CD4-positive, alpha-beta T cell treated with Interleukin-1 beta for 1 hour (primary cell): ENCODE measurements at regions not wholly inside any gene's neighbourhood (a gene's known extent, or its start where the extent isn't known, plus 50 kb on each side); places are given as distances from the start of the nearest gene placed in this dataset.
"Not testable (repeated sequence)": the region's sequence is repeated elsewhere in the genome, so short reads cannot be mapped to it uniquely, and the experiment has no call there.

Experiments used
- DNase-seq, 2 donors: peaks; one replicate each; pipeline ENCODE4 v3.0.0-alpha.2; 2020 to 2022

DNA sequence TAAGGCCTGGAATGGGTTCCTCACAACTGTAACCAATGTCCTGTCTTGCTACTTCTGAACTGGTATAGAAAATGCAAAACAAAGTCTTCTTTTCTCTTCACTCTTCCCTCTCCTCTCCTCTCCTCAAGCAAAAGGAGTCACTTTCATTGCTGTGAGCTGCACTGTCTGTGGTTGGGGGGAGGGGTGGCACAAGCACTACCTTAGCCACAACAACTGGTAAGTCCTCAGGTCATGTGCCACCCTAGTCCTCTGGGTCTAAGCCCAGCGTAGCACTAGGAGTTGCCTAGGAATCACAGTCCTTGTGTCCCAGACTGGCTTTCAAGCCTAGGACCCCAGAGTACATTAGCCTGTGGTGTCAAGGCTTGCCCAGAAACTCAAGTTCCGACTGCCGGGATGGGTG lies 859.3 kb upstream of the AMOT start:
- no peak for DNase-seq

DNA sequence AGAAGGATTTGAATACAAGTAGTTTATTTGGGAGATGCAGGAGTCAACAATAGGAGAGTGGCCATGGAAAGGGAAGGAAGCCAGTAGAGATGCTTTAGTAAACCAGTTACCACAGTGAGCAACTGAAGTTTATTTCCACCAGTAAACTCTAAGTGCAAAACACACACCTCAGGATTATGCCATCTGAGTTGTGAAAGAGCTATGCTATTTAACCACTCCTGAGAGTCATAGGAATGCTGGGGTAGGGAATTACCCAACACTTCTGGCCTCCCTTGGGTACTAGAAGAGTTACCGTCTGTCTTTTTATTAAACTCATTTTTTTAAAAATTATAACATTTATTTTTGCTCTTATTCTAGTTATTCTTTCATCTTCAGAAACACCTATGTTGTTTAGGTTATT lies 834.6 kb upstream of the AMOT start:
- no peak for DNase-seq

DNA sequence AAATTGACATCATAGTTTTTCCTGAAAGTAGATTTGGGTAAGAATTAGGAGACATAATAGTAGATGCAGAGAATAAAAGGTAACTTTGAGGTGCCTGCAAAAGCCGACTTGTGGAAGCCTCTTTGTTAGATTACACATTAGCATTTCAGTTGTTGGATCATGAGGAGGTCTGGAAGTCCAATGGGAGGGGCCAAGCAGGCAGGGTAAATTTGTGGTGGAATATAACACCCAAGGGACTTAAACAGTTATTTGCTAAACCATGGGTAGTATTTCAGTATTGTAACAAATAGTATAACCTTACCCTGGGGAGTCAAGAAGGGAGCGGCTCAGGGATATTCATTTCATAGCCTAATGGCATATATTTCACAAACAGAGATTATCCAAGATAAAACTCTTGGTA lies 810.7 kb upstream of the AMOT start:
- no peak for DNase-seq

DNA sequence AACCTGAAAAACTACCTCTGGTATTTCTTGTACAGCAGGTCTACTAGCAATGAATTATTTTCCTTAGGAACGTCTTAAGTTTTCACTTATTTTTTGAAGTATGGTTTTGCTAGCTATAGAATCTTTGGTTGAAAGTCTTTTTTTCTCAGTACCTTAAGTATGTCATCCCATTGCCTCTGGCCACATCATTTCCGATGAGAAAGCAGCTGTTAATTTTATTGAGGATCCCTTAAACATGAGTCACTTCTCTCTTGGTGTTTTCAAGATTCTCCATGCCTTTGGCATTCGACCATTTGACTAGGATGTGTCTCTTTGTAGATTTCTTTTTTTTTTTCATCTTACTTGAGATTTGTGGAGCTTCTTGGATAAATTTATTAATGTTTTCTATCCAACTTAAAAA lies 803.8 kb upstream of the AMOT start:
- DNase-seq = no peak

DNA sequence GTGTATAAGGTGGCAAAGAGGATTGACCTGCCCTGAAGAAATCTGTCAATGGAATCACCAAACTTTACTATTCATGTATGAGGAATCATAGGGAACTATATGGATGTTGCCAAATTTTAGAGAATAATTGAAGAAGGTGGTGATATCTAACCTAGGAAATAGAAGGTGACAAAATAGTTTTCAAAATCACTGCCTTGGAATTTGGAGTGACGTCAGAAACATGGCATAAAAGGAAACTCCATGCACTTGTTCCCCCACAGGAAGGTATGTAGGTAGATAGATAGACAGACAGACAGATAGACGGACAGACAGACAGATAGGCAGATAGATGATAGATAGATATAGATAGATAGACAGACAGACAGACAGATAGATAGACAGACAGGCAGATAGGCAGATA lies 793.9 kb upstream of the AMOT start:
- no peak for DNase-seq

DNA sequence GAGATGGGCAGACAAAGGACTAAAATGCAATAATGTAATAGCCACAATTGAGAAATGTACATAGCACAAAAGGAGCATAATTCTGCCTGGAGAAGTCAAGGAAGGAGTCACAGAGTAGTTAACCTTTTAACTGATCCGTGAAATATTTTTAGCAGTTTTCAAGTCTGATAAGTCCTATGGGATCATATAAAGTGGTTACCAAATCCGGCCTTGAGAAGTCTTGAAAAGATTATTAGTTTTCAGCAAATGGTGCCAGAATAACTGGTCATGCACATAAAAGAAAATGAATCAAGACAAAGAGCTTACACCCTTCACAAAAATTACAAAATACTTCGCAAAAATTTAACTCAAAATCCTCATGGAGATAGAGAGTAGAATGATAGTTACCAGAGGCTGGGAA lies 788.7 kb upstream of the AMOT start:
- no peak for DNase-seq

DNA sequence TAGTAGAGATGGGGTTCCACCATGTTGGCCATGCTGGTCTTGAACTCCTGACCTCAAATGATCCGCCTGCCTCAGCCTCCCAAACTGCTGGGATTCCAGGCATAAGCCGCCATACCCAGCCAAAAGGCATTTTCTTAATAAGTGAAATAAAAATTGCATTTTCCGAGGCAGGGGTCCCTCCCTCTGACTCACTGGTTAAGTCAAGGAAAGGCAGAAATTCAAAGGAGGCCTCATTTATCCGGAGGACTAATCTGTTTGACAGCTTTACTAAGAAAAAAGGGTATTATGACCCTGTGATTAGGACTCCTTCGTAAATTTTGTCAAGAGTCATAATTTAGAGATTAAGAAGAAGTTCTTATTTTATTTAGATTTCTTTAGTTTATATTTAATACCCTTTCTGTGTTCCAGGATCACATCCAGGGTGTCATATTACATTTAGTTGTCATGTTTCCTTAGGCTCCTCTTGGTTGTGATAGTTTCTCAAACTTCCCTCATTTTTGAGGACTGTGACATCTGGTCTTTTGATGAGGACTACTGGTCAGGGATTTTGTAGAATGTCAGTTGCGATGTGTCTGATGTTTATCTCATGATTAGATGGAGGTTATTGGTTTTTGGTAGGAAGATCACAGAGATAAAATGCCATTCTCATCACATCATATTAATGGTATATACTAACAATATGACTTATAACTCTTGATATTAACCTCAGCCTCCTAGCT lies 753.7 kb upstream of the AMOT start:
- DNase-seq = no peak

DNA sequence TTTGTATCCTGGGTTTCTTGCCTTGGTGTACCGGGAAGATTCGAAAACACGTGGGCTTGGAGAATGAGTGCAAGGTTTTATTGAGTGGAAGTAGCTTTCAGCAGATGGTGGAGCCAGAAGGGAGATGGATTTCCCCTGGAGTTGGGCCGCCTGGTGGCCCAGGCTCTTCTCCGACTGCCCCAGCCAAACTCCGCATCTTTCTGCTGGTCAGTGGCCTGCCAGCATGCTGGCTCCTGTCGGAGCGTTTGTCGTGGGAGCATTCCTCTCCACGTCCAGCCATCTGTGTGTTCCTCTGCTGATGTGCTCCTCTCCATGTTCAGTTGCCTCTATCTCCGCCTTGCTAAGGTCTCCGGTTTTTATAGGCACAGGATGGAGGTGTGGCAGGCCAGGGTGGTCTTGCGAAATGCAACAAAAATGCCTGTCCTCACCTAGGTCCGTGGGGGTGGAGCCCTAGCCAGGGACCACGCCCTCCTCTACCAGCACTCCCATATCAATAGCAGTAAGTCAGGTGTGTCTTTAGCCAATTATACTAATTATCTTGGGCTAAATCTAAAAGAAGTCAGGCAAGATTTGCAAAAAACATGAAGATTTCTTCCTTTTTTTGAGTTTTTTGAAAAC lies 745.8 kb upstream of the AMOT start:
- DNase-seq = no peak

DNA sequence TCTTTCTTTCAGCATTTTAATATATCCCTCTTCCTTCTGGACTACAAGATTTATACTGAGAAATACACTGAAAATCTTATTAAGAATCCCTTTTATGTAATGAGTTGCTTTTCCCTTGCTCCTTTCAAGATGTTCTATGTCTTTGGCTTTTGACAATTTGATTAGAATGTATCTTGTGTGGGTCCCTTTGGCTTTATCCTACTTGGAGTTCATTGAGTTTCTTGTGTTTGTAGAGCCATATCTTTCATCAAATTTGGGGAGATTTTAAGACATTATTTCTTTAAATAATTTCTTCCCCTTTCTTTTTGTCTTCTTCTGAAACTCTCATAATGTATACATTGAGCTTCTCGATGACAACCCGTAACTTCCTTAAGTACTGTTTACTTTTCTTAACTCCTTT lies 739.9 kb upstream of the AMOT start:
- DNase-seq = no peak

DNA sequence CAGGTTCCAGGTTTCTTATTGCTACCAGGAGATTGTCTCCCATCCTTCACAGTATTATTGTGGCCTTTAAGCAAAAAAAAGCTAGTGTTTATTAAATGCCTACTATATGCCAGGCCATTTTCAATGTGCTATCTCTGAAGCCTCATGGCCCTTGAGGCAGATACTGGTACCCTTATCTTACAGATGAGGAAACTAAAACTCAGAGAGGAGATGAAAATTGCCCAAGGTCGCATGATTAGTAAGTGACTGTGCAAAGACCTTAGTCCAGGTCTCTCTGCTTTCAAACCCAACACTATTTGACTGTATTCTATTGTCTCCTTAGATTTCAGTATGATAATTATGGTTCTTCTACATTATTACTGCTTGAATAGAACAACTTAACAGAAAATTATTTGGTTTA lies 717.9 kb upstream of the AMOT start:
- DNase-seq = no peak

DNA sequence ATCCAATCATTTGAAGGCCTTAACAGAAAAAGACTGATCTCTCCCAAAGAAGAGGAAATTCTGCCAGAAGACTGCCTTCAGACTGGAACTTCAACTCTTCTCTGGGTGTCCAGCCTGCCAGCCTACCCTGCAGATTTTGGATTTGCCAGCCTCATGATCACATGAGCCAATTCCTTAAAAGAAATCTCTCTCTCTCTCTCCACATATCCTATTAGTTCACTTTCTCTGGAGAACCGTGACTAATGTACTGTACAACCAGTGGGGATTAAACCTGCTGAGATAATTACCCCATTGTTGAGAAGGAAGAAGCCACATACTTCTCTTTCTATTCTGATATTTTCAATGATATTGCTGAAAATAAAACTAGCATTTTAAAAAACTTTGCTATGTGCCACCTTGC lies 711.3 kb upstream of the AMOT start:
- DNase-seq = no peak

DNA sequence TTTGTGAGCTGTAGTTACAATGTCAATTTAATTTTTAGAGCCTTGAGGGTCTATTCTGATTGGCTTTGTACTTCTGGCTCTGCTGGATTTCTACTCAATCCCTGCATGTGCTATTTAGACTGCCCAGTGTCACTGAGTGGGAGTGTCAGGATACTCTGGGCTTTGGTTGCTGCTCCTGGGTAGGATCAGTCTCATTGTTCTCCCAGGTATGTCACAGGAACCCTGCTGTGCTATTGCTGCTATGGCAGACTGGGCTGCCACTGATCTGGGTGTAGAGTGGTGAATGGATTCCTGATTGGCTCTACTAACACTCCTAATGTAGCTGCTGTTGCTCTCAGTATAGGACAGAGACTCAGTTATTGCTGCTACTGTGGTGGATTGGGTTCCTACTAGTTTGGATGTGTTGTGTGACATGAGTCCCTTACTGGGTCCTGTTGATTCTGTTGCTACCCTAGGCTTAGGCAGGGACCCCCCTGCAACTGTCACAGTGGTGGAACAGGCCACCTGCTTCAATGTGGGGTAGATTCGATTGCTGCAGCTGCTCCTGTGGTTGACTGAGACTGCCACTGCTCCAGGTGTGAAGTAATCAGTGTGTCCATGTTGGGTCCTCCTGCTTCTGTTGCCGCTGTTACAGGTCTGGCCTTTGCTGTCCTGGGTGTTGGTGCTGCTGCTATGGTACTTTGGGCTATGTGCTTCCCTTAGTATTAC lies 707.8 kb upstream of the AMOT start:
- no peak for DNase-seq

DNA sequence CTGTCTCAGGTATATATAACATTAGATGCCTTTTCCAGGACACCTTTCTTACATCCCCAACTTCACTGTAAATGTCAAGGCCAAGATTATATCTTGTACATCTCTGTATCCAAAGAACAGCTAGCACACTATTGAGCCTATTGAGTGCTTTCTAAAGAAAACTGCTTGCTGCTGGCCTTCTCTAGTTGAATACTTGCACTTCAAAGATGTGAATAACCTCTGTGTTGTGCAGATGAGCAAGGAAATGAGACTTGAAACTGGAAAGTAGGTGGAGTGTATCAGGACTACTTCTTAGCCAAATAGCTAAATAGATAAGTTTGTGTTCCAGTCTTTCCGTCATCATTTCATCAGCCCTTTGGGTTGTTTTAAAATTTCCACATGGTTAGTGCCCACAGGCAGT lies 704.4 kb upstream of the AMOT start:
- DNase-seq = no peak

DNA sequence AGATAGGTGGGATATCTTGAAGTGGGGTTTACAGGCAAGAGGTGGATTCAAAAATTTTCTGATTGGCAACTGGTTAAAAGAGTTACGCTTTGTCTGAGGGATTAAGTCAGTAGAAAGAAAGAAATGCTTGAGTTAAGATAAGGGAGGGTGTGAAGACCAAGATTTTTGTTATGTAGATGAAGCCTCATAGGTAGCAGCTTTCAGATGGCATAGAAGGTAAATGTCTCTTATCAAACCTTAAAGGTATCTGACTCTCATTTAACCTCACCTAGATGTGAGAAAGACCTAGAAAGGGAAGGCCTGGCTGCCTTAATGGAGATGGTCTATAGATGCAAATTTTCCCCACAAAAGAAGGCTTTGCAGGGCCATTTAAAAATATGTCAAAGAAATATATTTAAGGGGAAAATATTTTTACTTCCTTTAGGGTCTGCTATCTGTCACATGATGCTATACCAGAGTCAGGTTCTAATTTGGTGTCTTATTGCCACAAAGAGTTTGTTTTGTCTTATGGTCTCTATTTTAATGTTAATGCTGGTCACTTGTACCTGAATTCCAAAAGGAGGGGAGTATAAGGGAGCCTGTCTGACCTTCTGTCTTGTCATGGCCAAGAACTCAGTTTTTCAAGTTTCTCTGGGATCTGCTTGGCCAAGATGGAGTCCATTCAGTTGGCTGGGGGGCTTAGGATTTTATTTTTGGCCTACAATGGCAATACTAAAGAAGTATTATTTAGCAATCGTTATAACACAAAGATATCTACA lies 699.1 kb upstream of the AMOT start:
- DNase-seq = no peak

DNA sequence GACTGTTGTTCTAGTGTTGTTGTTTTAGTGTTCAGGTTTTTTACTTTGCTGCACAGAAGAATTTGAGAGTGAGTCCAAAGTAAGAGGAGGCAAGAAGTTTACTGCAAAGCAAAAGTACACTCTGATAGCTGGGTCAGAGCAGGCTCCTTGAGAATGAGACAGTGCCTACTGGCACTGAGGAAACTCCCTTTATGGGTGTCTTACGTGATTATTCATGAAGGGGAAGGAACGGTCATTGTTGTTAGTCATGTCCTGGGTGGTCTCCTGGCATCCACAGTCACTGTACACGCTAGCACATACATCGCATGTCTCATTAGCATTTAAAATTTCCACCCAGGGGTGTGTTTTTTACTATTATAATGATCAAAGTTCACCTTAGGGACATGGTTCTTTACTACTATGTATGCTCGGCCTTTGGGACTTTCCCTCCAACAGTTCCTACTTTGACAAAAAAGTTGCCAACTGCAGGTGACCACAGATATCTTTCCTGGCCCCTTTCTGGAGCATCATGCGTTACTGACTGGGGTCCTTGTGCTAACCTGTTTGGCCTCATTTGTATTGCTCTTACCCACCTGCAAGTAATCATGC lies 688.9 kb upstream of the AMOT start:
- DNase-seq = no peak

DNA sequence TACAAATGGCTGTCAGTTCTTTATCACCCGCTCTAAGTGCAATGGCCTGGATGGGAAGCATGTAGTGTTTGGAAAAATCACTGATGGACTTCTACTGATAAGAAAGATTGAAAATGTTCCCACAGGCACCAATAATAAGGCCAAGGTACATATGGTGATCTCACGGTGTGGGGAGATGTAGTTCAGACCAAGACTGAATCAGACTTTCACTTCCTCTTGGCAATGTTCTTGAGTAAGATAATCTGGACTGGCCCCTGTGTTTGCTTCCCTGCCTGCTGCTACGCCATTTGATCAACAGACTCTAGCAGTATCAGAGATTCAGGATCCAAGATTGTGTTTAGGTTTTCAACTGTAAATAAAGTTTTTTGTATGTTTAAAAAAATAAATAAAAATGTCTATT lies 682.2 kb upstream of the AMOT start:
- no peak for DNase-seq

DNA sequence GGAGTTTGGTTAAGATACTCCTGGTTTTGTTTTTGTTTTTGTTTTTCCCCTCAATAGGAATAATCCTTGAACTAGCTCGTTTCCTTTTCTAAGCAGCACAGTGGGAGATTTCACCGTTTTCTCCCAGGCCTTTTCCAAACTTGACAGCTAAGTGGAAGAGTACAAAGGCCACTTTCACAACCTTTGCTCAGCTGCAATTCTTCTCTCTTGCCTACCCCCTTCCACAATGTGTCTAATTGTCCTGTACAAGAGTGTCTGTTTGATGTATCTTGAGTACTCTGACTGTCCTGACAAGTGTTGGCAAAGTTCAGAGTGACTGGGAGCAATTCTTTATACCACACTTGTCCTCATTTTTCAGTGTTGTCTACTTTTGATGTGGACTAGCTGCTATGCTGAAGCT lies 674.3 kb upstream of the AMOT start:
- no peak for DNase-seq

DNA sequence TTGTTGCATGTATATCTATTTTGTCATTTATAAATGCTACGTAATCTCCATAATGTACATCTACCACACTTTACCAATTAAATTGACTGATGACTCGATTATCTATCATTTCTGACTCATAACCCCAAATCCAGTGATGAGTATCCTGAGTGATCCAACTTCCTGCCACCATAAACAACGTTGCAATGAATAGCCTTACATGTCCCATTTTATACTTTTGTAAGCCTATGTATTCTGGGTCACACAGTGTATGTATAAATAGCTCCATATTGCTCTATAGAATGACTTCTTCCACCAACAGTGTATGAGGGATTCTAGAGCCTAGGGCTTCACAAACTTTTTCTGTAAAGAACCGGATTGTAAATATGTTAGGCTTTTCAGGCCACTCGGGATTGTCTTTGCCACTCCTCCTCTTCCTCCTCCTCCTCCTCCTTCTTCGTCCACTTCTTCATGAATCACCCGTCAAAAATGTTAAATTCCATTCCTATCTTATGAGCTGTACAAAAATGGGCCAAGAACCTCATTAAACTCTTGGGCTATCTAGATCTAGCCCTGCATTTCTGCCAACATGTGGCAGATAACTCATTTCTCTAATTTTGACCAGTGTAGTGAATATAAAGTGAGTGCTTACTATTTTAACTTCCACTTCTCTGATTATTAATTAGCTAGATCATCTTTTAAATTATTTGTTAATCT lies 672.2 kb upstream of the AMOT start:
- no peak for DNase-seq

DNA sequence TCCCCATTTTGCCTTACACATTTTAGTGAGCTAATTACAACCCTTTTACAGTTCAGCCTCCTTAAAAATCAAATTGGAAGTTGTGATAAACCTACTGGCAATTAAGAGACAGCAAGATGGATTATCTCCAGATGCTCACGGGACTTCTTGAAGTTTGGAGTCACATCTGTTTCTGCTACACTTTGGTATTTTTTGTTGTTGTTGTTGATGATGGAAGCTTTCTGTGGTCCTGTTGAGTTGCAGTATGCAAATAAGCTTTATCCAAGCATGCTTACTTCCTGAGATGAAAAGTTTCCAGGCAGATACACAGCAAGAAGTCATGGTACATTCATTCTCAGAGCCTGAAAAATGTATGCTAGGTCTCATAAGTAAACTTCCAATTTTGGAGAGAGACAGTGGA lies 670.0 kb upstream of the AMOT start:
- DNase-seq = no peak

DNA sequence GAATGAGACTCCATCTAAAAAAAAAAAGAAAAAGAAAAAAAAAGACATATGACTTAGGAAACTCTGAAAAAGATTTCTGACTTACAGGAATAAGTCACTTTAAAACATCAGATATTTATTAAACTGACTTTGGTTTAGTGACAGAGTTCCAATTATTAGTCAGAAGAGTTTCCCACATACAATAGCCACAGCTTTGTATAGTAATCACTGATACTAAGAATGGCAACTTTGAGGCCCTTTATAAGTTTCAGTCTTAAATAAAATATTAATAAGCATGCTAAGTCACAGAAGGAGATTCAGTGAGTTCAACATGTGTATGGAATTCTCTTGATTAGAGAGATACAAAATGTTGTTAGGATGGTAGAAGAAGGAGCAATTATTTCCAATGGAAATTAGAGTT lies 652.3 kb upstream of the AMOT start:
- no peak for DNase-seq

DNA sequence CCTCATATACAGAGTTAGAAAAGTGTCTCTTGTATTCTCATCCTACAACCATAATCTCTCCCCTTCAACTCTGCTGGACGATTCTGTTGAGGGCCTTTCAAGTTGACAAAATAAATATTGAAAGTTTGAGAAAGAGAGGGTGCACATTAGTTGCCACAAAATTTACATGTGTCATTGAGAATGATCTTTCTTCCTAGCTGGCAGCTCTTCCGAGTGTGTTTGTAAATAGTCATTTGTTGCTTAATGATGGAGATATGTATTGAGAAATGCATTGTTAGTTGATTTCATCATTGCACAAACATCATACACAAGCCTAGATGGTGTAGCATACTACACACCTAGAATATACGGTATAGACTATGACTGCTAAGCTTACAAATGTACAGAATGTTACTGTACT lies 632.8 kb upstream of the AMOT start:
- no peak for DNase-seq

DNA sequence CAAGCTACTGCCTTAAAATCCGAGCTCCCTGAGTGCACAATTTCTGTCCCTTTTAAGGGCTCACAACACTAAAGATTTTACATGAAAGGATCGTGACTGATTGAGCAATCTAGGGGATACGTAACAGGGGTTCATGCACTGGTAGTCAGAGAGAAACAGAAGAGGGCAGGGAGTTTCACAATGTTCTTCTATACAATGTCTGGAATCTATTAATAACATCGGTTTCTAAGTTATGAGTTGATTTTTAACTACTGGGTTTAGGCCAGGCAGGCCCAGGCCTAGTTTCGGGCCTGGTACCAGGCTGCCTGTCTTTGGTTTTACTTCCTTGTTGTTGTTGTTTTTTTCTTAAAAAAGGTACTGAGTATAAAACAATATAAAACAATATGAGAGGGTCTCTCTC lies 632.4 kb upstream of the AMOT start:
- not testable (repeated sequence) for DNase-seq

DNA sequence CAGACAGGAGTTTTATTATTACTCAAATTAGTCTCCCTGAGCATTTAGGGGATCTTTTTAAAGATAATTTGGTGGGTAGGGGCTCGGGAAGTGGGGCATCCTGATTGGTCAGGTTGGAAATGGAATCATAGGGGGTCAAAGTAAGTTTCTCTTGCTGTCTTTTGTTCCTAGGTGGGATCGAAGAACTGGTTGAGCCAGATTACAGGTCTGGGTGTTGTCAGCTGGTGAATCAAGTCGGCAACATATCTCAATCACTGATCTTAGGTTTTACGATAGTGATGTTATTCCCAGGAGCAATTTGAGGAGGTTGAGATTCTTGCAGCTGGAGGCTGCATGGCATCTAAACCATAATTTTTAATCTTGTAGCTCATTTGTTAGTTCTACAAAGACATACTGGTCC lies 629.5 kb upstream of the AMOT start:
- DNase-seq = no peak
